Nephron progenitor cell (in vitro differentiated cells): ENCODE measurements at regions not wholly inside any gene's neighbourhood (a gene's known extent, or its start where the extent isn't known, plus 50 kb on each side); places are given as distances from the start of the nearest gene placed in this dataset.
"Not testable (repeated sequence)": the region's sequence is repeated elsewhere in the genome, so short reads cannot be mapped to it uniquely, and the experiment has no call there.

Experiments used
- DNase-seq: peaks from one replicate; pipeline ENCODE4 v3.0.0; 2021
- H3K27ac Mint-ChIP-seq: 2 replicates; pipeline ENCODE4 v1.8.0; 2021; ENCODE audit warnings: mild to moderate bottlenecking, moderate library complexity, mixed read lengths
- H3K27me3 Mint-ChIP-seq: 2 replicates; pipeline ENCODE4 v1.8.0; 2021; ENCODE audit warnings: mild to moderate bottlenecking, low read depth, mixed read lengths; ENCODE audit not compliant: poor library complexity
- H3K36me3 Mint-ChIP-seq: 2 replicates; pipeline ENCODE4 v1.8.0; 2021; ENCODE audit warnings: low read depth, mixed read lengths
- H3K4me1 Mint-ChIP-seq: 2 replicates; pipeline ENCODE4 v1.8.0; 2021; ENCODE audit warnings: mixed read lengths
- H3K4me3 Mint-ChIP-seq: 2 replicates; pipeline ENCODE4 v1.8.0; 2021; ENCODE audit warnings: mild to moderate bottlenecking, moderate library complexity, mixed read lengths
- H3K9me3 Mint-ChIP-seq: 2 replicates; pipeline ENCODE4 v1.8.0; 2021; ENCODE audit warnings: mild to moderate bottlenecking, moderate library complexity, mixed read lengths
- TF ChIP-seq, protein P1 (sequence below): fragments of 200-600 bp; sonication (generic); IDR thresholded peaks from 2 replicates; pipeline ENCODE4 v1.5.0; 2021; ENCODE audit warnings: antibody characterized with exemption

DNA sequence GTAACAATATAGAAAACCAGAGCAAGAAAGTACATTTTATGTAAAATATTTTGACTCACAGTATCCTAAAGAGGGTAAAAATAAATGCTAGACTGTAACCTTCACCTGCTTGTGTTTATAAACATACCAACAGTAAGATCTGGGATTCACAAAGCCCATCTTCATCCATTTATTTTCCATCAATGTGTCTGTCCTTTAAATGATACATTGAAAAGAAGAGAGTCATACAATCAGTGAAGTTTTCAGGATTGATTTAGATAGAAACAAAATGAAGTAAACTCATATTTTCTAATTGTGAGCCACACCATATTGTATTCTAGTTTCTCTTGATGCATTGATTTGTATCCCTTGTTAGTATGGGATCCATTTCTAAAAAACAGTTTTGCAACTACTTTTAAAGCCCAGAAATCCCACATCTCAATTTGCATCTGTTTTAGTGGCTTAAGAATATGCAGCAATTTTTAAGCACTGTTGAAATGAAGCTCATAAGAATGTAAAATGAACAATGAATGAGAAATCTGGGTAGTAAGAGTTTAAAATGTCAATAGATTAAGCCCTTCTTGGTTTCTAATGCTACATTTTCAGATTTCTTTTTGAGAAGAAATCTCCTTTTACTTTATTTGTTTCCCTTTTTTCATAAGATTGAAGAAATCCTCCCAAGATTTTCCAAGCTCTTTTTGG, 548.1 kb upstream of the ADGRL2 start:
- no peaks in the 10 kb centered on the region for H3K4me1 Mint-ChIP-seq
- TF ChIP-seq, protein P1, sequence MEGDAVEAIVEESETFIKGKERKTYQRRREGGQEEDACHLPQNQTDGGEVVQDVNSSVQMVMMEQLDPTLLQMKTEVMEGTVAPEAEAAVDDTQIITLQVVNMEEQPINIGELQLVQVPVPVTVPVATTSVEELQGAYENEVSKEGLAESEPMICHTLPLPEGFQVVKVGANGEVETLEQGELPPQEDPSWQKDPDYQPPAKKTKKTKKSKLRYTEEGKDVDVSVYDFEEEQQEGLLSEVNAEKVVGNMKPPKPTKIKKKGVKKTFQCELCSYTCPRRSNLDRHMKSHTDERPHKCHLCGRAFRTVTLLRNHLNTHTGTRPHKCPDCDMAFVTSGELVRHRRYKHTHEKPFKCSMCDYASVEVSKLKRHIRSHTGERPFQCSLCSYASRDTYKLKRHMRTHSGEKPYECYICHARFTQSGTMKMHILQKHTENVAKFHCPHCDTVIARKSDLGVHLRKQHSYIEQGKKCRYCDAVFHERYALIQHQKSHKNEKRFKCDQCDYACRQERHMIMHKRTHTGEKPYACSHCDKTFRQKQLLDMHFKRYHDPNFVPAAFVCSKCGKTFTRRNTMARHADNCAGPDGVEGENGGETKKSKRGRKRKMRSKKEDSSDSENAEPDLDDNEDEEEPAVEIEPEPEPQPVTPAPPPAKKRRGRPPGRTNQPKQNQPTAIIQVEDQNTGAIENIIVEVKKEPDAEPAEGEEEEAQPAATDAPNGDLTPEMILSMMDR = no peak
- no peak overlapping the region for H3K27ac Mint-ChIP-seq
- no peak overlapping the region for H3K4me3 Mint-ChIP-seq
- H3K27me3 Mint-ChIP-seq = no peaks in the 10 kb centered on the region
- no peaks in the 10 kb centered on the region for H3K9me3 Mint-ChIP-seq
- no peak for DNase-seq
- H3K36me3 Mint-ChIP-seq = no peaks in the 10 kb centered on the region

DNA sequence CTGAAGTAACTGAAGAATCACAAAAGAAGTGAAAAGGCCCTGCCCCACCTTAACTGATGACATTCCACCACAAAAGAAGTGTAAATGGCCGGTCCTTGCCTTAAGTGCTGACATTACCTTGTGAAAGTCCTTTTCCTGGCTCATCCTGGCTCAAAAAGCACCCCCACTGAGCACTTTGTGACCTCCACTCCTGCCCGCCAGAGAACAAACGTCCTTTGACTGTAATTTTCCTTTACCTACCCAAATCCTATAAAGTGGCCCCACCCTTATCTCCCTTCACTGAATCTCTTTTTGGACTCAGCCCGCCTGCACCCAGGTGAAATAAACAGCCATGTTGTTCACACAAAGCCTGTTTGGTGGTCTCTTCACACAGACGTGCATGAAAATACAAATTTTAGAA, 549.9 kb upstream of the ADGRL2 start:
- H3K36me3 Mint-ChIP-seq, H3K27ac Mint-ChIP-seq, H3K4me3 Mint-ChIP-seq, H3K27me3 Mint-ChIP-seq, DNase-seq, H3K4me1 Mint-ChIP-seq: not testable (repeated sequence)
- peaks cover 14% of the 10 kb centered on the region for H3K9me3 Mint-ChIP-seq

DNA sequence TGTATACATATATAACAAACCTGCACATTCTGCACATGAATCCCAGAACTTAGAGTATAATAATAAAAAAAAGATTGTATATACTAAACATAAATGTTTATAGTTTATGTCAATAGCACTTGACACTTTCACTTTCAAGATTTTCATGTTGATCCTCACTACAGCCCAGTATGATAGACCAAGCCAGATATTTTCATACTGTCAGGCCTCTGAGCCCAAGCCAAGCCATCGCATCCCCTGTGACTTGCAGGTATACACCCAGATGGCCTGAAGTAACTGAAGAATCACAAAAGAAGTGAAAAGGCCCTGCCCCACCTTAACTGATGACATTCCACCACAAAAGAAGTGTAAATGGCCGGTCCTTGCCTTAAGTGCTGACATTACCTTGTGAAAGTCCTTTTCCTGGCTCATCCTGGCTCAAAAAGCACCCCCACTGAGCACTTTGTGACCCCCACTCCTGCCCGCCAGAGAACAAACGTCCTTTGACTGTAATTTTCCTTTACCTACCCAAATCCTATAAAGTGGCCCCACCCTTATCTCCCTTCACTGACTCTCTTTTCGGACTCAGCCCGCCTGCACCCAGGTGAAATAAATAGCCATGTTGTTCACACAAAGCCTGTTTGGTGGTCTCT, 555.5 kb upstream of the ADGRL2 start:
- H3K9me3 Mint-ChIP-seq = peaks cover 26% of the 10 kb centered on the region
- not testable (repeated sequence) for H3K27ac Mint-ChIP-seq, H3K4me3 Mint-ChIP-seq, DNase-seq, H3K4me1 Mint-ChIP-seq, H3K36me3 Mint-ChIP-seq, H3K27me3 Mint-ChIP-seq

DNA sequence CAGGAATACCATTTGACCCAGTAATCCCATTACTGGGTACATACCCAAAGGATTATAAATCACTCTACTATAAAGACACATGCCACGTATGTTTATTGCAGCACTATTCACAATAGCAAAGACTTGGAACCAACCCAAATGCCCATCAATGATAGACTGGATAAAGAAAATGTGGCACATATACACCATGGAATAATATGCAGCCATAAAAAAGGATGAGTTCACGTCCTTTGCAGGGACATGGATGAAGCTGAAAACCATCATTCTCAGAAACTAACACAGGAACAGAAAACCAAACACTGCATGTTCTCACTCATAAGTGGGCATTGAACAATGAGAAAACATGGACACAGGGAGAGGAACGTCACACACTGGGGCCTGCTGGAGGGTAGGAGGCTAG, 556.1 kb upstream of the ADGRL2 start:
- not testable (repeated sequence) for H3K36me3 Mint-ChIP-seq, H3K4me1 Mint-ChIP-seq, DNase-seq, H3K27ac Mint-ChIP-seq, H3K4me3 Mint-ChIP-seq, H3K27me3 Mint-ChIP-seq
- peaks cover 26% of the 10 kb centered on the region for H3K9me3 Mint-ChIP-seq

DNA sequence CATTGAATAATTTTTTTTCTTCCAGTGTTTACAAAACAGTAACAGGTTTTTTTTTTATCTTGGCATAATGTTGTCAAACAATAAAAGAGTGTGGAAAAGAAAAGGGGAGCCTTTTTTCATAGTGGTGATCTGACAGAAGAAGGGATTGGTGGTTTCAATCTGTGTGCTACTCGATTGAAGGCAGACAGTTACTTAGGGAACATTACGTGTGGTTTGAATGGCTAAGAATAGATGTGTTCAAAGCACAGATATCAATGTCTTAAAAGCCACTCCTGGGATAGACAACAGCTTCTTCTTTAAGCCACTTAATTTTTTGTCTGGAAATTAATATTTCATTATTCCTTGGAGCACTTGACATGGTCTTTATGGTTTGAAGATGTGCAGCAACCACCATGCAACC, 558.6 kb upstream of the ADGRL2 start:
- H3K27me3 Mint-ChIP-seq = peaks cover 3% of the 10 kb centered on the region
- H3K36me3 Mint-ChIP-seq = no peaks in the 10 kb centered on the region
- H3K9me3 Mint-ChIP-seq = peaks cover 25% of the 10 kb centered on the region
- H3K4me3 Mint-ChIP-seq = no peak overlapping the region
- TF ChIP-seq, protein P1 = no peak
- H3K4me1 Mint-ChIP-seq = peaks cover 31% of the 10 kb centered on the region
- H3K27ac Mint-ChIP-seq = no peak overlapping the region
- DNase-seq = no peak

DNA sequence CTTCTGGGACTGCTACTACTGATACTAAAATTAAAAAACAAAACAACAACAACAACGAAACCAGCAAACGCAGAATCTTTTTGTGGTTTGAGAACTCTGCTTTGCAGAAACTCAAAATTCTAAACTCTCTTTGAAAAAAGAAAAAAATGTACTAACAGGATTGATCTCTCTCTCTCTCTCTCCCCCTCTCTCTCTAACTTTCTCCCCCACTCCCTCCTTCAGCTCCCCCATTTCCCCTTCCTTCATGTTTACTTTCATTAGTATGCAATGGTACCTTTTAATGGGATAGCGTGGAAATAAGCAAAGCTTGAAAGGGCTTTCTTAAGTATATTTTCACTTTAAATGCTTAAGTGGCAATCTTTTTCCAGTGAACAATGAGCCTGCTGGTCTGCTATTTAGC, 562.6 kb upstream of the ADGRL2 start:
- TF ChIP-seq, protein P1 = no peak
- Mint-ChIP-seq H3K27ac (peak overlapping the region; percentile 40), H3K4me1 (peaks cover 32% of the 10 kb centered on the region), H3K9me3 (no peaks in the 10 kb centered on the region), H3K27me3 (no peaks in the 10 kb centered on the region), H3K4me3 (peak overlapping the region; percentile 70), H3K36me3 (no peaks in the 10 kb centered on the region)
- no peak for DNase-seq

DNA sequence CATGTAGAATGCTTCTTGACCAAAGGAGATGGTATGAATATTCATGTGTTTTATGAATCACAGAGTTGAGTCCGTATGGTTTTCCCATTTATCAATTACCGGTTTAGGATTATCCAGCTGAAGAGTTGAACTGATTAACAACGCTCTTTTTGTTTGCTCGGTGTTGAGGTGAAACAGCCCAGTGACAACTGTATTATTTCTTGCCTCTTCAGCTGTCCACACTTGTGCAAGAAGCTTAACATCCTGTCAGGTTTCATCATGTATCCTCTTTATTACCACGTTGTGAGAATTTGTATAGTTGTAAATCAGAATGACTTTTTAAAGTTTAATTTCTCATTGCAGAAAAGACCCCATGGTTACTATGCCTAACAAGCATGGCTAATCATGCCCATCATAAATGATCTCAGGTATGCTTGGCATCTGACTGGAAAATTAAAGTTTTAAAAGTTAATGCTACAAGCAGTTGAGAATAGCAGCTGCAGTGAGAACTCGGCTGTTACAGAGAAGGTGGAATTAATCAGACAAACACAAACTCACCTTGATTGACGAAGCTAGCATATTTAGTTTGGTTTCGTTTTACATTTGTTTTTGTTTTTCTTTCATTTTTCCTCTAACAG, 563.2 kb upstream of the ADGRL2 start:
- peaks cover 30% of the 10 kb centered on the region for H3K4me1 Mint-ChIP-seq
- H3K27ac Mint-ChIP-seq = peak overlapping the region; percentile 40
- H3K27me3 Mint-ChIP-seq = no peaks in the 10 kb centered on the region
- TF ChIP-seq, protein P1 = no peak
- no peaks in the 10 kb centered on the region for H3K36me3 Mint-ChIP-seq
- peak overlapping the region; percentile 70 for H3K4me3 Mint-ChIP-seq
- DNase-seq = no peak
- H3K9me3 Mint-ChIP-seq = no peaks in the 10 kb centered on the region
